ENCODE measurements at regions not wholly inside any gene's neighbourhood (a gene's known extent, or its start where the extent isn't known, plus 50 kb on each side); places are given as distances from the start of the nearest gene placed in this dataset.

DNA sequence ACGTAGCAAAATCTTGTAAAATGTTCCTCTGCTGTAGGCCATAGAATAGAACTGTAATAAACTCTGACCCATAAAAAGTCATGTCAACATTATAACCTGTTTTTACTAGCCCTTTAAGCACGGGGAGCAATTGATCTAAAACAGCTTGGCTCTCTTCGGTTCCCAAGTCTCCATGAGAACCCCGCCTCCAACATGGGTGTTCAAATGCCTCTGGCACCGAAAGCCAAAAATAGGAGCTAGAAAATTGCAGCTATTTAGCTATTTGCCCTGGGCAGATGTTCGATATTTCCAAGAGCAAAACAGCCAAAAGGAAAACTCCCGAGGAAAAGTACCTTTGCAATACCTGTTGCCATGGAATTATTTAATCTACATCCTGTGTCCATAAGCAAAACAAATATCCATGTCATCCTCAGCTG lies 563.1 kb downstream of the EFNB2 start:
- no peak for DNase-seq (ENCODE audit: low read depth, low spot score)
- Histone ChIP-seq H3K4me3 (no peak overlapping the region), H3K27ac (no peak overlapping the region), H3K9me3 (ENCODE audit: low read depth, low read length) (no peaks in the 10 kb centered on the region), H3K36me3 (ENCODE audit: insufficient read depth, low read length) (no peaks in the 10 kb centered on the region), H3K9ac (ENCODE audit: insufficient read length) (no peak overlapping the region)
- TF ChIP-seq EZH2 (IDR thresholded peaks at IDR 0.05) (no peak), FOXP2 (optimal IDR thresholded peaks at IDR 0.05; ENCODE audit: control extremely low read depth, extremely low read length, insufficient read depth) (no peak)

DNA sequence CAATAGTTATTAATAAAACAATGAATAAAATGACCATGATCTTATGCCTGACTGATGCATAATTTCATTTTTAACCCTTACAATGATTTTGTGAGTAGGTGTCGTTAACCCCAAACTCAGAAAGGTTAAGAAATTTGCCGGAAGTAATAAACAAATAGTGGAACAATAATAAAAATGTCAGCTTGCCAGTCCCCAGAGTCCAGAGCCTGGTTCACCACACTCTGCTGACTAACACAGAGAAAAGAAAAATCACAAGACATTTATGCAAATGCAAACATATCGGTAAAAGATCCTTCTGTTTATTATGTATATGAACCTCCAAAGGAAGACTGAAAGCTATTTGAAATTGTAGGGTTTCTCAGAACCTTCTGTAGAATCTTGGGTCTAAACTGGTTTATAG lies 563.7 kb downstream of the EFNB2 start:
- DNase-seq (ENCODE audit: low read depth, low spot score) = no peak
- TF ChIP-seq FOXP2 (optimal IDR thresholded peaks at IDR 0.05; ENCODE audit: control extremely low read depth, extremely low read length, insufficient read depth) = no peak
- TF ChIP-seq EZH2 (IDR thresholded peaks at IDR 0.05) = no peak
- no peak for TF ChIP-seq POLR2AphosphoS5 (IDR thresholded peaks at IDR 0.05; ENCODE audit: borderline replicate concordance, low read depth, low read length)

DNA sequence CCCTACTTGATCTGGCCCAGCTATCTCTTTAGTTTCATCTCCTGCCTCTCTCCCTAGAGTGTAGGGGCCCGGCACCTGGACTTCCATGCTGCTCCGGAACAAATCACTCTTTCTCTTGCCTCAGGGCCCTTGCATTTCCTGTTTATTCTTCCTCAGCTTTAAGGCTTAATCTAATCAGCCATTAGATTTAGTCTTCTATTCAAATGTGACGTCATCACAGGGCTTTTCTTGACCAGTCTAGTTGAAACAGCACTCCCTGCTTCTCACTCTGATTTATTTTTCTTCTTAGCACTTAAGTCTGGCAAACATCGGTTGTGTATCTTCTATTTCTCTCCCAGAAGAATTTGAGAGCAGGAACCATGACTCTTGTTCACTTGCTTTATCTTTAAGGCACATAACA lies 564.1 kb downstream of the EFNB2 start:
- Histone ChIP-seq H3K27ac (no peak overlapping the region), H3K4me3 (no peak overlapping the region), H3K36me3 (ENCODE audit: insufficient read depth, low read length) (no peaks in the 10 kb centered on the region), H3K9me3 (ENCODE audit: low read depth, low read length) (no peaks in the 10 kb centered on the region), H3K9ac (ENCODE audit: insufficient read length) (no peak overlapping the region)
- no peak for TF ChIP-seq FOXP2 (optimal IDR thresholded peaks at IDR 0.05; ENCODE audit: control extremely low read depth, extremely low read length, insufficient read depth)
- no peak for DNase-seq (ENCODE audit: low read depth, low spot score)

More for the DNA sequence above, 563.7 kb downstream of the EFNB2 start:
- Histone ChIP-seq H3K4me3 (no peak overlapping the region), H3K9me3 (ENCODE audit: low read depth, low read length) (no peaks in the 10 kb centered on the region), H3K36me3 (ENCODE audit: insufficient read depth, low read length) (no peaks in the 10 kb centered on the region), H3K9ac (ENCODE audit: insufficient read length) (no peak overlapping the region), H3K27ac (no peak overlapping the region)

DNA sequence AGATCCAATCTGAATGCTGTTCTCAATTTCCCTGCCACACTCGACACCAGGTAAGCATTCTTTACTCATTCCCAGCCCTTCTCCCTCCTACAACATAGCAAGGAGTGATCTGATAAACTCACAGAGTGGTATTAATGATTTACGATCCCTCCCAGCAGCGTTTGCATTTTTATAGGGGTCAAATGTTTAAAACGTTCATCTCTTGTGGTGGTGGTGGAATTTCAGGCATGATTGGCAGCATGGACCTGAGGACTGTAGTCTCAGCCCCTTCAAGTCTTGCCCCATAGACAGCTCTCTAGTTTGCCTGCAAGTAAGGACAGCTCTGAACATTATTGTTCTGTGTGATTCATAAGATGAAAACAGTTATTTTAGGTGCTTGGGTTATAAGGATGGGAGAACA lies 565.7 kb downstream of the EFNB2 start:
- H3K4me3 ChIP-seq = no peak overlapping the region
- no peak overlapping the region for H3K27ac ChIP-seq
- no peak for DNase-seq (ENCODE audit: low read depth, low spot score)

DNA sequence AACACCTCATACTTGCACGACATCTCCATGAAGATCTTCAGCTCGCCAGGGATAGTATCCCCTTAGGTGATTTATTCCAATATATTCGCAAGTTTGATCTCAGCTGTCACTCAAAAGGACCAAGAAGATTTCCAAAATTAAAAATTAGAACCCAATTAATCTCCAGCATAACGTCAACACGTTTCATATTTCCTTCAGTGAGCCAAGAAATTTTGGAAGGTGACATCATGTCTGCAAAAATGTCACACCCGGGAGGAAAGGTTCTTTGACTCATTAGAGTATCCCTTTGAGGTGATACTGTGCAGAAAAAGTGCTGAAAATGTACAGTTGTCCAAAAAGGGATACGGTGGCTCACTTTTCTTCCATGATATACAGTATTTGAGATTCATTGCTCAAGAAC lies 569.6 kb downstream of the EFNB2 start:
- H3K4me3 ChIP-seq = no peak overlapping the region
- no peaks in the 10 kb centered on the region for H3K9me3 ChIP-seq (ENCODE audit: low read depth, low read length)
- H3K27ac ChIP-seq = no peak overlapping the region
- no peak for DNase-seq (ENCODE audit: low read depth, low spot score)
- H3K9ac ChIP-seq (ENCODE audit: insufficient read length) = no peak overlapping the region
- no peaks in the 10 kb centered on the region for H3K36me3 ChIP-seq (ENCODE audit: insufficient read depth, low read length)
- TF ChIP-seq EZH2 (IDR thresholded peaks at IDR 0.05) = no peak
- TF ChIP-seq FOXP2 (optimal IDR thresholded peaks at IDR 0.05; ENCODE audit: control extremely low read depth, extremely low read length, insufficient read depth) = no peak

More for the DNA sequence above, 565.7 kb downstream of the EFNB2 start:
- TF ChIP-seq EZH2 (IDR thresholded peaks at IDR 0.05) (no peak), POLR2AphosphoS5 (IDR thresholded peaks at IDR 0.05; ENCODE audit: borderline replicate concordance, low read depth, low read length) (no peak), FOXP2 (optimal IDR thresholded peaks at IDR 0.05; ENCODE audit: control extremely low read depth, extremely low read length, insufficient read depth) (no peak)
- H3K36me3 ChIP-seq (ENCODE audit: insufficient read depth, low read length) = no peaks in the 10 kb centered on the region
- no peak overlapping the region for H3K9ac ChIP-seq (ENCODE audit: insufficient read length)
- no peaks in the 10 kb centered on the region for H3K9me3 ChIP-seq (ENCODE audit: low read depth, low read length)

DNA sequence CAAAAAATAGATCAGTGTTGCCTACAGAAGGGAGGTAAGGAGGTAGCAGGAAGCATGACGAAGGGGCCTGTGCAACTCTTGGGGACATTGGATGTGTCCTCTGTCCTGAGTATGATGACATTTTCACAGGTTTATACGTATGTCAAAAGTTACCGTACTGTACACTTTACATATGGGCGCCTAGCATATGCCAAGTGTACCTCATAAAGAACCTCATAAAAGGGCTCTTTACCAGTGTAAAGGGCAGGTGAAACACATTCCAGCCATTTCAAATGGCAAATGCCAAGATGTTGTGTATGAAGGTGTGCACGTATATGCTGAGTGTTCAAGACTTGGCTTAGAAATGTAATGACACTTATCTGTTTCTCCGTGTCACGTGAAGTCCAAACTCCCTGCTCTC lies 573.4 kb downstream of the EFNB2 start:
- no peak for DNase-seq (ENCODE audit: low read depth, low spot score)
- Histone ChIP-seq H3K9me3 (ENCODE audit: low read depth, low read length) (no peaks in the 10 kb centered on the region), H3K4me3 (no peak overlapping the region), H3K36me3 (ENCODE audit: insufficient read depth, low read length) (no peaks in the 10 kb centered on the region), H3K27ac (no peak overlapping the region), H3K9ac (ENCODE audit: insufficient read length) (no peak overlapping the region)
- no peak for TF ChIP-seq EZH2 (IDR thresholded peaks at IDR 0.05)
- TF ChIP-seq POLR2AphosphoS5 (IDR thresholded peaks at IDR 0.05; ENCODE audit: borderline replicate concordance, low read depth, low read length) = no peak
- TF ChIP-seq FOXP2 (optimal IDR thresholded peaks at IDR 0.05; ENCODE audit: control extremely low read depth, extremely low read length, insufficient read depth) = no peak

DNA sequence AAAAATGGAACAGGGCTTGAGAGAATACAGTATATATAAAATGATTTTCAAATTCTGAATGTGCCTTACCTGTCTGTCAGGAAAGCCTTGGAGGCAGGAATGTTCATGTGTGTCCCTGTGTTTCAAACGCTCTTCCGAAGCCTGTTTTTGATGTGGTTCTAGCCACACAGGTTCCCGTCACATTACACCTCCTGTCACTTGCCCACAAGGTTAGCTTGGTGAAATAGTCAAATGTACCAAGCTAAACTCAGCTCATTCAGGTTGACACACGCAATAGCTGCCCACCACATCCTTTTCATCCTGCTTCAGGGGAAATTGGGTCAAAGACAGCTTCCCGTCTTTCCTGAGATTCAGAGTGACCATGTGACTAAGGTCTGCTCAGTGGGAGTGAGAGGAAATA lies 574.0 kb downstream of the EFNB2 start:
- no peaks in the 10 kb centered on the region for H3K36me3 ChIP-seq (ENCODE audit: insufficient read depth, low read length)
- no peak overlapping the region for H3K27ac ChIP-seq
- no peak for DNase-seq (ENCODE audit: low read depth, low spot score)
- H3K4me3 ChIP-seq = no peak overlapping the region
- no peaks in the 10 kb centered on the region for H3K9me3 ChIP-seq (ENCODE audit: low read depth, low read length)
- no peak overlapping the region for H3K9ac ChIP-seq (ENCODE audit: insufficient read length)
- TF ChIP-seq POLR2AphosphoS5 (IDR thresholded peaks at IDR 0.05; ENCODE audit: borderline replicate concordance, low read depth, low read length) (no peak), EZH2 (IDR thresholded peaks at IDR 0.05) (no peak), FOXP2 (optimal IDR thresholded peaks at IDR 0.05; ENCODE audit: control extremely low read depth, extremely low read length, insufficient read depth) (no peak)

DNA sequence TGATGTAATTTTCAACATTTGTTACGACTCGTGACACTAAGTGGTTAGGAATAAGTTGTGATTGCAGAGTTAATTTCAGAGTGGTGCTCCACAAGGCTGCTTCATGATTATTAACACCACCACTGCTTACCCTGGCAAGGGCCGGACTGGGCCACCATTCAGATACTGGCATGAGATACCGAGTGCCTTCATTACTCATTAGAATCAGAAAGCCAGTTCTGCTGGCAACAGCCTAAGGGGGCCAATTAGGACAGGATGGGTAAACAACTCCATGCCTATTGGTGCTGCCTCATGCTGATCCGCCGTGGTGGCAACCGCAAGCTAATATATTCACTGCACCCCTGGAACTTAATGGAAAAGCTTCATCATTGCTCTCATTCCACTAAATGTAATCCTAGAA lies 575.1 kb downstream of the EFNB2 start:
- H3K27ac ChIP-seq = no peak overlapping the region
- H3K9ac ChIP-seq (ENCODE audit: insufficient read length) = no peak overlapping the region
- H3K4me3 ChIP-seq = no peak overlapping the region
- no peak for TF ChIP-seq FOXP2 (optimal IDR thresholded peaks at IDR 0.05; ENCODE audit: control extremely low read depth, extremely low read length, insufficient read depth)
- no peak for TF ChIP-seq EZH2 (IDR thresholded peaks at IDR 0.05)
- no peak for TF ChIP-seq POLR2AphosphoS5 (IDR thresholded peaks at IDR 0.05; ENCODE audit: borderline replicate concordance, low read depth, low read length)
- no peak for DNase-seq (ENCODE audit: low read depth, low spot score)
- no peaks in the 10 kb centered on the region for H3K9me3 ChIP-seq (ENCODE audit: low read depth, low read length)
- no peaks in the 10 kb centered on the region for H3K36me3 ChIP-seq (ENCODE audit: insufficient read depth, low read length)

DNA sequence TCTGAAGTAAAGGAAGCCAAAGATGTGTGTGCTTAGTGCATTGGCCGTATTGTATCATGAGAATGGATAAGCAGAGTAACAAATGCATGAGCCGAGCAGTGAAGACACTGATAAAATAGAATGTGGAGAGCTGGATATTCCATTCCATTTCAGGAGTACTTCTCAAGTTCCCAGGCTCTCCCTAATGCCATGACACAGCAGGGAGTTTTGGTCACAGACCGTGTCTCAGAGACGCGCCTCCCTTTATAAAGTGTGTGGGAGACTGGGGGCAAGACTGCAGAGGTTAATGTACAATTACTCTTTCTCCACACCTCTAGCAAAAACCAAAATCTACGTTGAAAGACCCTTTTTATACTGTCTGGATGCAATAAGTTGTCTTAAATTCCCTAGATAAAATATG lies 575.6 kb downstream of the EFNB2 start:
- DNase-seq (ENCODE audit: low read depth, low spot score) = no peak
- no peak overlapping the region for H3K9ac ChIP-seq (ENCODE audit: insufficient read length)
- H3K9me3 ChIP-seq (ENCODE audit: low read depth, low read length) = no peaks in the 10 kb centered on the region
- H3K4me3 ChIP-seq = no peak overlapping the region
- no peaks in the 10 kb centered on the region for H3K36me3 ChIP-seq (ENCODE audit: insufficient read depth, low read length)
- H3K27ac ChIP-seq = no peak overlapping the region
- TF ChIP-seq POLR2AphosphoS5 (IDR thresholded peaks at IDR 0.05; ENCODE audit: borderline replicate concordance, low read depth, low read length) = no peak

Data from SK-N-MC (cell line).